Breast epithelium (tissue), 3 donors: ENCODE measurements at regions not wholly inside any gene's neighbourhood (a gene's known extent, or its start where the extent isn't known, plus 50 kb on each side); places are given as distances from the start of the nearest gene placed in this dataset.

Source experiments
- CTCF ChIP-seq, 3 donors: fragments of 450-650 bp; IDR thresholded peaks; one replicate each; pipeline ENCODE4 v1.5.1; 2016 to 2017; ENCODE audit warnings: antibody characterized with exemption in 3 of 3, mild to moderate bottlenecking in 3 of 3, moderate library complexity in 3 of 3
- POLR2A ChIP-seq: fragments of 450-650 bp; IDR thresholded peaks from one replicate; pipeline ENCODE4 v1.6.1; 2016; ENCODE audit warnings: antibody characterized with exemption, mild to moderate bottlenecking, moderate library complexity

GRCh38 chr22:49550141-49550430 lies 277.6 kb downstream of the BRD1 start:
- TF ChIP-seq CTCF (IDR thresholded peaks at IDR 0.05) = no peak
- TF ChIP-seq POLR2A = no peak
